Mammary epithelial cell (primary cell): ENCODE measurements at regions not wholly inside any gene's neighbourhood (a gene's known extent, or its start where the extent isn't known, plus 50 kb on each side); places are given as distances from the start of the nearest gene placed in this dataset.

Experiments used
- EZH2 ChIP-seq: IDR thresholded peaks from 2 replicates; pipeline ENCODE4 v1.6.1; 2012; ENCODE audit warnings: low read length, inconsistent platforms, borderline replicate concordance
- TF ChIP-seq, protein P1 (sequence below), 2 donors: IDR thresholded peaks in 1 of 2; conservative IDR thresholded peaks in 1 of 2; 2 replicates each; pipeline ENCODE4 v1.5.1; 2011 to 2012; ENCODE audit warnings: inconsistent platforms in 2 of 2, low read length in 2 of 2, mild to moderate bottlenecking in 2 of 2, control low read depth in 1 of 2, low read depth in 1 of 2; ENCODE audit not compliant: insufficient read depth in 1 of 2; ENCODE audit errors: extremely low read depth in 1 of 2

DNA sequence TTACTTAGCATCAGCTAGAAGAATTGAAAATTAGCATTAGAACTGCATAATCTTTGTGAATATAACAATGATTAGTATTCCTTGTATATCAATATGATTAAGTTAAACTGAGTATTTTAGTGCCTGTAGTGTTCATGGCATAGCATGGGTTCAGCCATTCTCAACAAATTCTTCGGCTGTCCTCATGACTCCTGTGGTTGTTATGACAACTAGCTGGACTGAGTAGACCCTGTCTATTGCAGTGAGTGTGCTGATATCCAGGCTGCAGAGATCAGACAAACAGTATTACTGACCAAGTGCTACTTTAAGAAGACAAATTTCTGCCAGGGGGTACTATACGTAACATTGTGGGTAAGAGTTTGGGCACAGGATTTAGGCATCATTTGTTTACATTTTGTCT is 125.9 kb downstream of the NUDT12 start:
- TF ChIP-seq, protein P1, sequence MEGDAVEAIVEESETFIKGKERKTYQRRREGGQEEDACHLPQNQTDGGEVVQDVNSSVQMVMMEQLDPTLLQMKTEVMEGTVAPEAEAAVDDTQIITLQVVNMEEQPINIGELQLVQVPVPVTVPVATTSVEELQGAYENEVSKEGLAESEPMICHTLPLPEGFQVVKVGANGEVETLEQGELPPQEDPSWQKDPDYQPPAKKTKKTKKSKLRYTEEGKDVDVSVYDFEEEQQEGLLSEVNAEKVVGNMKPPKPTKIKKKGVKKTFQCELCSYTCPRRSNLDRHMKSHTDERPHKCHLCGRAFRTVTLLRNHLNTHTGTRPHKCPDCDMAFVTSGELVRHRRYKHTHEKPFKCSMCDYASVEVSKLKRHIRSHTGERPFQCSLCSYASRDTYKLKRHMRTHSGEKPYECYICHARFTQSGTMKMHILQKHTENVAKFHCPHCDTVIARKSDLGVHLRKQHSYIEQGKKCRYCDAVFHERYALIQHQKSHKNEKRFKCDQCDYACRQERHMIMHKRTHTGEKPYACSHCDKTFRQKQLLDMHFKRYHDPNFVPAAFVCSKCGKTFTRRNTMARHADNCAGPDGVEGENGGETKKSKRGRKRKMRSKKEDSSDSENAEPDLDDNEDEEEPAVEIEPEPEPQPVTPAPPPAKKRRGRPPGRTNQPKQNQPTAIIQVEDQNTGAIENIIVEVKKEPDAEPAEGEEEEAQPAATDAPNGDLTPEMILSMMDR (conservative IDR thresholded peaks at IDR 0.05 in 1 of 2, IDR thresholded peaks at IDR 0.05 in 1 of 2; ENCODE audit: extremely low read depth in 1 of 2, insufficient read depth in 1 of 2, low read depth in 1 of 2, low read length in 2 of 2), result no peak
- no peak for TF ChIP-seq EZH2
